HG03571 (cell line): ENCODE measurements at regions not wholly inside any gene's neighbourhood (a gene's known extent, or its start where the extent isn't known, plus 50 kb on each side); places are given as distances from the start of the nearest gene placed in this dataset.

Experiments used
- ATAC-seq: cut with Tn5 transposase; IDR thresholded peaks from one replicate; pipeline ENCODE4 v1.9.1; 2021; ENCODE audit not compliant: unreplicated experiment

- no peak for ATAC-seq
Measured at GRCh38 chr13:31049833-31050232, 111.9 kb downstream of the HSPH1 start.

- ATAC-seq = no peak
Measured at GRCh38 chr13:31049083-31049482, 112.6 kb downstream of the HSPH1 start.

- no peak for ATAC-seq
Measured at GRCh38 chr13:31048521-31048920, 113.2 kb downstream of the HSPH1 start.

GRCh38 chr13:31046711-31047279, 114.3 kb downstream of the TEX26 start:
- no peak for ATAC-seq

- no peak for ATAC-seq
Measured at GRCh38 chr13:31045286-31046081, 113.0 kb downstream of the TEX26 start.

GRCh38 chr13:31044364-31045285, 112.2 kb downstream of the TEX26 start:
- peak; percentile 68 for ATAC-seq

GRCh38 chr13:31043957-31044356, 111.5 kb downstream of the TEX26 start:
- no peak for ATAC-seq

GRCh38 chr13:31042481-31043165, 110.2 kb downstream of the TEX26 start:
- no peak for ATAC-seq

GRCh38 chr13:31042049-31042448, 109.6 kb downstream of the TEX26 start:
- no peak for ATAC-seq

GRCh38 chr13:31038834-31039552, 106.5 kb downstream of the TEX26 start:
- peak; percentile 70 for ATAC-seq

- no peak for ATAC-seq
Measured at GRCh38 chr13:31037874-31038500, 105.5 kb downstream of the TEX26 start.

GRCh38 chr13:31036731-31037695, 104.6 kb downstream of the TEX26 start:
- no peak for ATAC-seq

- ATAC-seq = no peak
Measured at GRCh38 chr13:31035185-31035965, 102.9 kb downstream of the TEX26 start.

- no peak for ATAC-seq
Measured at GRCh38 chr13:31032528-31033113, 100.2 kb downstream of the TEX26 start.

GRCh38 chr13:31031482-31031881, 99.0 kb downstream of the TEX26 start:
- no peak for ATAC-seq

- no peak for ATAC-seq
Measured at GRCh38 chr13:31029102-31029501, 96.6 kb downstream of the TEX26 start.

- ATAC-seq = no peak
Measured at GRCh38 chr13:31027136-31027535, 94.7 kb downstream of the TEX26 start.
